HepG2 (cell line): ENCODE measurements at regions not wholly inside any gene's neighbourhood (a gene's known extent, or its start where the extent isn't known, plus 50 kb on each side); places are given as distances from the start of the nearest gene placed in this dataset.

ENCODE experiments used
- ATAC-seq: fragments of 200-7000 bp; cut with Tn5 transposase; 3 replicates; pipeline ENCODE4 v1.9.1; 2020; ENCODE audit warnings: mild to moderate bottlenecking, moderate library complexity
- BruUV-seq: library from RNA; stranded (reverse); fragments of 400-500 nt; replicated peaks from 2 replicates; lab custom pipeline; 2021; lab: Mats Ljungman, UMichigan
- CTCF ChIA-PET: fragments of 300-600 bp; formaldehyde crosslinking; extraction: SDS; loops from one replicate; lab custom pipeline; 2021; ENCODE audit warnings: low total read pairs, inconsistent platforms, low intra/inter-chr PET ratio; lab: Yijun Ruan, JAX
- POLR2A ChIA-PET: fragments of 350-600 bp; sonication (Branson Sonifier 250); formaldehyde crosslinking; loops from one replicate; lab custom pipeline; 2020; ENCODE audit warnings: antibody characterized with exemption, inconsistent platforms; lab: Yijun Ruan, JAX
- DNase-seq: peaks from one replicate; pipeline ENCODE4 v3.0.0-alpha.2; 2015; ENCODE audit warnings: low spot score
- FAIRE-seq: peaks from 3 replicates; lab custom pipeline; 2011; peaks lifted over from hg19 to GRCh38; lab: Jason Lieb, UNC
- H2AFZ ChIP-seq: one replicate; pipeline ENCODE4 v1.6.1; 2011; ENCODE audit warnings: low read length, inconsistent platforms
- H3K27ac ChIP-seq: fragments of 300-600 bp; 3 replicates; pipeline ENCODE4 v1.8.0; 2011; ENCODE audit warnings: mixed run types, mild to moderate bottlenecking, mixed read lengths, low read length, inconsistent platforms; ENCODE audit not compliant: insufficient read depth; ENCODE audit errors: extremely low read length
- H3K27me3 ChIP-seq, 2 experiments: fragments of 200-600 bp in 1 of 2; 2 replicates in 1 of 2; 3 replicates in 1 of 2; pipeline versions ENCODE4 v1.6.0 to v1.8.0; 2011; ENCODE audit warnings: low read length in 2 of 2, mild to moderate bottlenecking in 2 of 2, moderate library complexity in 2 of 2, inconsistent platforms in 1 of 2; ENCODE audit not compliant: insufficient read depth in 2 of 2, control insufficient read depth in 1 of 2
- H3K36me3 ChIP-seq, 2 experiments: fragments of 200-600 bp in 1 of 2; replicated peaks in 1 of 2; 2 replicates in 1 of 2; 3 replicates in 1 of 2; pipeline versions ENCODE4 v1.5.1 to v1.8.0; 2011; ENCODE audit warnings: low read length in 2 of 2, inconsistent platforms in 1 of 2; ENCODE audit not compliant: insufficient read depth in 2 of 2, control insufficient read depth in 1 of 2
- H3K4me1 ChIP-seq: 2 replicates; pipeline ENCODE4 v1.5.1; 2012; ENCODE audit warnings: low read length, inconsistent platforms; ENCODE audit not compliant: insufficient read depth
- H3K4me2 ChIP-seq: 2 replicates; pipeline ENCODE4 v1.6.0; 2011; ENCODE audit warnings: low read depth, low read length, inconsistent platforms
- H3K4me3 ChIP-seq, 3 experiments: fragments of 200-600 bp in 1 of 3; sonication (generic), shearing (Covaris generic) in 1 of 3; replicated peaks in 1 of 3; 2 replicates each; pipeline ENCODE4 v1.5.1; 2011 to 2016; ENCODE audit warnings: low read length in 3 of 3, inconsistent platforms in 2 of 3, low read depth in 2 of 3, mild to moderate bottlenecking in 2 of 3, control low read depth in 1 of 3, mixed read lengths in 1 of 3; ENCODE audit not compliant: insufficient read depth in 1 of 3
- H3K79me2 ChIP-seq: one replicate; pipeline ENCODE4 v1.6.1; 2011; ENCODE audit warnings: low read length, inconsistent platforms; ENCODE audit not compliant: insufficient read depth
- H3K9ac ChIP-seq: 2 replicates; pipeline ENCODE4 v1.6.0; 2011; ENCODE audit warnings: mild to moderate bottlenecking, low read depth, low read length, inconsistent platforms; ENCODE audit not compliant: insufficient read depth
- H3K9me3 ChIP-seq: 2 replicates; pipeline ENCODE4 v1.5.1; 2012; ENCODE audit warnings: mild to moderate bottlenecking, low read length
- H4K20me1 ChIP-seq: 2 replicates; pipeline ENCODE4 v1.6.0; 2011; ENCODE audit warnings: inconsistent platforms, mild to moderate bottlenecking, low read length, moderate library complexity; ENCODE audit not compliant: insufficient read depth
- ELF1 ChIP-seq: sonication (generic); formaldehyde crosslinking; IDR thresholded peaks from 2 replicates; pipeline ENCODE4 v1.4.0; 2020; ENCODE audit warnings: missing genetic modification reagents
- KDM2A ChIP-seq: sonication (generic); formaldehyde crosslinking; IDR thresholded peaks from 2 replicates; pipeline ENCODE4 v1.4.0; 2020; ENCODE audit warnings: low read depth, missing genetic modification reagents, borderline replicate concordance
- RERE ChIP-seq: IDR thresholded peaks from 2 replicates; pipeline ENCODE4 v1.6.1; 2016; ENCODE audit warnings: low read depth, missing genetic modification reagents, missing compliant biosample characterization
- ZBTB40 ChIP-seq, 2 experiments: fragments of 450-650 bp in 1 of 2; sonication (generic) in 1 of 2; formaldehyde crosslinking in 1 of 2; IDR thresholded peaks; 2 replicates each; pipeline versions ENCODE4 v1.6.1 to v1.8.0; 2016 to 2022; ENCODE audit warnings: antibody characterized with exemption in 1 of 2, mild to moderate bottlenecking in 1 of 2, missing genetic modification reagents in 1 of 2
- ZNF350 ChIP-seq: sonication (generic); formaldehyde crosslinking; IDR thresholded peaks from 2 replicates; pipeline ENCODE4 v1.4.0; 2020; ENCODE audit warnings: mild to moderate bottlenecking, low read depth, missing genetic modification reagents, borderline replicate concordance
- WGBS: methylation state at CpG from one replicate; pipeline ENCODE4 v1.1.6; 2017; ENCODE audit warnings: low lambda C conversion rate; 5-methylcytosine and 5-hydroxymethylcytosine counted together
- in situ Hi-C: cut with HindIII; loops from 2 replicates; pipeline ENCODE4 v1.10.0; 2017; ENCODE audit warnings: low pct_unique_long_range_greater_than_20kb; ENCODE audit not compliant: extremely low pct_ligation_motif_present
- intact Hi-C: fragments of 100-400 bp; cut with micrococcal nuclease; formaldehyde crosslinking; loops from one replicate; pipeline ENCODE4 v1.10.0; 2022; ENCODE audit not compliant: unreplicated experiment

DNA sequence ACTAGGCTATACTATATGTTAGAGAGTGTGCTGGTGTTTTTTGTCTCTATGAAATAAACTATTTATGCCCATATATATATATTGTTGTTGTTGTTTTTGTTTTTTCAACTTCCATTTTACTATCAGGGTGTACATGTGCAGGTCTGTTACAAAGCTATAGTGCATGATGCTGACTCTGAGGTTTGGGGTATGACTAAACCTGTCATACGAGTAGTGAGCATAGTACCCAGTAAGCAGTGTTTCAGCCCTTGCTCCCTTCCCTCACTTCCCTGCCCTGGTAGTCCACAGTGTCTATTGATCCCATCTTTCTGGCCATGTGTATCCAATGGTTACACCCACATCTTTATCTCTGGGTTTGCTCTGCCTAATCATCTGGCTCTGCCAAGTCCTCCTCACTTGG lies 101.8 kb downstream of the FAS start (continued):
- TF ChIP-seq ZBTB40 (IDR thresholded peaks at IDR 0.05): no peak
- no peak for TF ChIP-seq ZBTB40 (CRISPR knock-in tag; IDR thresholded peaks at IDR 0.05)
- no peak for TF ChIP-seq ELF1
- no peak for TF ChIP-seq ZNF350 (CRISPR knock-in tag)
- TF ChIP-seq KDM2A: no peak
- TF ChIP-seq, all 625 proteins: peak for 0

DNA sequence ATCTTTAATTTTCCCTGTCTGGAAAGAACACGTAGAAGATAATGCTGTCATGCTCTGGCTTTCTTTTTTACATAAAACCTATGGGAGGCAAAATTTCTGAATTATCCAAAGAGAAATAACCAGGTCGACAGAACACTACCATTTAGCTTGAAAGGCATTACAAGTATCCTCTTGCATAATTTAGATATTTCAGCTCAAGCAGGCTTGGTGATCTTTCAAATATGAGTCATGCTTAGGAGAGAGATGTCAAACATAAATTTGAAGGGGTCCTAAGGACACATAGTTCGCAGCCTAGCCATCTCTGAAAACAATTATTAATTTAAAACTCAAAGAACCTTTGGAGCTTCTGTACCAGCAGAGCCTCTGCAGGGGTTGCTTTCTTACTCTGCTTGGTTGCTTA lies 100.9 kb downstream of the FAS start:
- Histone ChIP-seq H3K36me3 (no peaks in the 10 kb centered on the region), H3K9ac (no peak overlapping the region), H3K27ac (no peak overlapping the region), H3K9me3 (no peaks in the 10 kb centered on the region), H3K79me2 (no peaks in the 10 kb centered on the region), H3K4me1 (no peaks in the 10 kb centered on the region), H2AFZ (no peak overlapping the region), H3K27me3 (no peaks in the 10 kb centered on the region; a peak in 1 of 5 replicates), H4K20me1 (no peaks in the 10 kb centered on the region), H3K4me3 (no peak overlapping the region), H3K4me2 (no peak overlapping the region)
- in situ Hi-C loops (no loop called here), intact Hi-C loops (no loop called here)
- ChIA-PET CTCF (no interaction called here), POLR2A (no interaction called here)
- ATAC-seq: no peak
- no peak for FAIRE-seq
- no peak for TF ChIP-seq RERE (CRISPR knock-in tag)
- no TSS peak for BruUV-seq
- WGBS: 0% methylated on average over 3 of the region's 3 CpGs
- no peak for DNase-seq
